D721Med (cell line): ENCODE measurements at regions not wholly inside any gene's neighbourhood (a gene's known extent, or its start where the extent isn't known, plus 50 kb on each side); places are given as distances from the start of the nearest gene placed in this dataset.

Source experiments
- DNase-seq: peaks from one replicate; pipeline ENCODE4 v3.0.0; 2011; ENCODE audit warnings: low spot score; ENCODE audit not compliant: insufficient read length
- FAIRE-seq: peaks from 2 replicates; lab custom pipeline; 2011; peaks lifted over from hg19 to GRCh38; lab: Jason Lieb, UNC
- TF ChIP-seq, protein P1 (sequence below): IDR thresholded peaks from 2 replicates; pipeline ENCODE4 v1.5.1; 2012; ENCODE audit warnings: mild to moderate bottlenecking, control low read depth; ENCODE audit not compliant: insufficient read depth; ENCODE audit errors: missing control alignments

DNA sequence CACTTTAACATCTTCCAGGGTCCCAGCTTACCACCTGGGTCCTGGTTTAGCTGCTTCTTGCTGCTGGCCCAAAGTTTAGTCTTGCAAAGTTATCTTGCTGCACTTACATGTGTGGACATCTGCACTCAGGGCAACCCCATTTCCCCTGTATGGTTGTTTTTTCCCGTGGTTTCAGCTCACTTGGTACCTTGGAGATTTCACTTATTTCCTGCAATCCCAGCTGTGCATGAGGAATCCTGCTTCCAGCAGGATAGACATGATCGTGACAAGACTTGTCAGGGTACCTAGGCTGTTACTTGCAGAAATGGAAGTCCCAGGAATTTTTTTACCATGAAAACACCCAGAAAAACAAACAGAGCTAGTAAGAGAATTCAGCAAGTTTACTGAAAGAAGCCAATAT lies 95.9 kb upstream of the LEP start:
- DNase-seq, result no peak
- TF ChIP-seq, protein P1, sequence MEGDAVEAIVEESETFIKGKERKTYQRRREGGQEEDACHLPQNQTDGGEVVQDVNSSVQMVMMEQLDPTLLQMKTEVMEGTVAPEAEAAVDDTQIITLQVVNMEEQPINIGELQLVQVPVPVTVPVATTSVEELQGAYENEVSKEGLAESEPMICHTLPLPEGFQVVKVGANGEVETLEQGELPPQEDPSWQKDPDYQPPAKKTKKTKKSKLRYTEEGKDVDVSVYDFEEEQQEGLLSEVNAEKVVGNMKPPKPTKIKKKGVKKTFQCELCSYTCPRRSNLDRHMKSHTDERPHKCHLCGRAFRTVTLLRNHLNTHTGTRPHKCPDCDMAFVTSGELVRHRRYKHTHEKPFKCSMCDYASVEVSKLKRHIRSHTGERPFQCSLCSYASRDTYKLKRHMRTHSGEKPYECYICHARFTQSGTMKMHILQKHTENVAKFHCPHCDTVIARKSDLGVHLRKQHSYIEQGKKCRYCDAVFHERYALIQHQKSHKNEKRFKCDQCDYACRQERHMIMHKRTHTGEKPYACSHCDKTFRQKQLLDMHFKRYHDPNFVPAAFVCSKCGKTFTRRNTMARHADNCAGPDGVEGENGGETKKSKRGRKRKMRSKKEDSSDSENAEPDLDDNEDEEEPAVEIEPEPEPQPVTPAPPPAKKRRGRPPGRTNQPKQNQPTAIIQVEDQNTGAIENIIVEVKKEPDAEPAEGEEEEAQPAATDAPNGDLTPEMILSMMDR, result no peak
- no peak for FAIRE-seq

DNA sequence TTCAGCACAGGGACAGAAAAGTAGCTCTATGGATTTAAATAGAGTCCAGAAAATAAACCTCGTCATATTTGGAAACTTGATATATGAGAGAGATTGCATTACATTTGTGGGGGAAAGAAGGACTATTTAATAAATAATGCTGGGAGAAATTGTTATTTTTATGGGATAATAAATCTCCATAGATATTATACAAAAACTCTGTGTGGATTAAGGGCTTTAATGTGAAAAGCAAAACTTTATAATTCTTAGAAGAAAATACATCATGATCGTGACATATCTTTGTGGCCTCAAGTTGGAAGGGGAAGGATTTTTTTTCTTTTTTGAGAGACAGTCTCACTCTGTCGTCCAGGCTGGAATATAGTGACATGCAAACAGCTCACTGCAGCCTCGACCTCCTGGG lies 95.0 kb upstream of the LEP start:
- TF ChIP-seq, protein P1, result no peak
- no peak for DNase-seq
- no peak for FAIRE-seq

DNA sequence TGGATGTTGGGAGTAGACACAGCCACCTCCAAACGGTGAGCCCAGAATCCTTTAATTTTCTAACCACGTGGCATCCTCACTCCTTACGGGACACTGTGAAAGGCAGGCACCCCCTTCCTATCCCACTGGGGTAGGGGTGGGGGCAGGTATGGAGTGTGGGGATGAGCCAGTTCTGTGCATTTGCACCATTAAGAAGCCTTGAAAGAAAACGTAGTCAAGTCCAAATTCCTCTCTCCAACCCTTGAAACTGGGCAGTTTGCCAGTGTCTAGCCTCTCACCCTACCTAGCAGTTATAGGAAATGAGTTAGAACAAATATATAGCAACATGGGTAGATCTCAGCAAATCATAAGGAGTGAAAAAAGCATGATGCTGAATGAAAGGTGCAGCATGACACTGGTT lies 92.4 kb upstream of the LEP start:
- FAIRE-seq, result no peak
- DNase-seq, result no peak
- TF ChIP-seq, protein P1, result no peak

DNA sequence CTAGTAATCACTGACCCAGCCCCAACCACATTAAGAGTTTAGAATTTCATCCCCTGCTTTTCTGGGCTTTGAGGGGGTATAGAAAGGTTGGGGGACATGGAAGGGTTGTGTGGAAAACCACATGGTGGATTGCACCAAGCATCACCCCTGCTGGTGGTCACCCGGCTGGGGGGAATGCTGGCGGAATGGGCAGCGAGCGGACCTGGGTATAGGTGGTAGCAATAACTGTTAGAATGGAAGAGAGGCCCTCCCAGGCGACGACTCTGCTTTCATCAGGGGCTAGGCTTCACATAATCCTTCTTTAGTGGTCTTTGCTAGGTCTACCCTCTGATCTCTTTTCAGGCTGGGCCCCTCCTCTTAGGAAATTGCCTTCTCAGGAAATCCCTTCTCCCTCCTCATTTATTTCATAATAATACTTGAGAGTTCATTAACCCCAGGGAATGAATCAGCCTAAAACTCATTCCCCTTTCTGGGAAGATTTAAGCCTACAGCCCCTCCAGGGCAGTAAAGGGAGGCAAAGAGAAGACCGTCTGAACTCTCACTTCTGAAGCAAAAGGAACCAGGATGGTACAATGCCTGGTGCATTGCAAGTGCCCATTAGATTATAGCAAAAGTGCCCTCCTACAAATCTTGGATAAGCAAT lies 90.7 kb upstream of the LEP start:
- DNase-seq (no peak), FAIRE-seq (no peak)
- TF ChIP-seq, protein P1, result no peak

DNA sequence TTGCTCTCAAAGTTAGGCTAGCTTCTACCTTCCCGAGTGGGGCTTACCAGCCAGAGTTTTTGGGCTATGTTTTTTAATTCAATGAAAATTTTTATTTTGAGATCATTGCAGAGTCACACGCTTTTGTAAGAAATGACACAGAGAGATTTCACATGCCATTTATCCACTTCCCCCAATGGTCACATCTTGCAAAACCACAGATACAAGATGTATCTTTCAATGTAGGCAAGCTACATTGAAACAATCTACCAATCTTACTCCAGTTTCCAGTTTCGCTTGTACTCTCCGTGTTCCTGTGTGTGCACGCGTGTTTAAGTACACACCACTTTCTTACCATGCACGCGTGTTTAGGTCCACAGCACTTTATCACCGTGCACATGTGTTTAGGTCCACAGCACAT lies 89.4 kb upstream of the LEP start:
- DNase-seq, result no peak
- TF ChIP-seq, protein P1, result no peak
- no peak for FAIRE-seq

DNA sequence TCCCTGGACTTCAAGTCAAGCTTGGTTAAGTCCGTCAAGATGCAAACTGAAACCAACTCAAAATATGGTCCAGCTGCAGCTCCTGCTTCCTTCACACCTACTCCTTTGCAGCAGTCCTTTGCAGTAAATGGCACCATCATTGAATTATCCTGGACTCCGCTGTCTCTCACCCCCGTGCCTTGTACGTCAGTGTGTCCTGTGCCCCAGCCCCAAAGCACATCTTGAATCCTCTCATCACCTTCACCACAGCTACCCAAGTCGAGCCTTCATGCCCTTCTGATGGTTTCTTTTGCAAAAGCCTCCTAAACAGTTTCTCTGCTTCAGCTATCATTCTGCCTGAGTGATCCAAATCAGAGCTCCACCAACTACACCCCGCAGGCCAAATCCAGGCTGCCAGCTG lies 88.4 kb upstream of the LEP start:
- no peak for FAIRE-seq
- no peak for DNase-seq
- TF ChIP-seq, protein P1, result no peak

DNA sequence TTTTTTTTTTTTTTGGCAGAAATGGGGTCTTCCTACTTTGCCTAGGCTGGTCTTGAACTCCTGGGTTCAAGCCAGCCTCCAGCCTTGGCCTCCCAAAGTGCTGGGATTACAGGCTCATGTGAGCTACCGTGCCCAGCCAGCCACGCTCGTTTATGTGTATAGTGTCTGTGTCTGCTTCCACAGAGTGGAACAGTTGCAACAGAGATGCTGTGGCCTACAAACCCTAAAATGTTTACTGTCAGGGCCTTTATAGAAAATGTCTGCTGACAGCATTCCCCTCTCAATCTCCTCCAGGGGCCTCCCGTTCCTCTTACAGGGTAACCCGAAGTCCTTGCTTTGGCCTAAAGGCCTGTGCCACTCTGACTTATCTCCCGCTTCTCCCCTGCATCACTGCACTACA lies 87.6 kb upstream of the LEP start:
- FAIRE-seq, result no peak
- TF ChIP-seq, protein P1, result no peak
- no peak for DNase-seq
